HAP-1 (cell line): ENCODE measurements at regions not wholly inside any gene's neighbourhood (a gene's known extent, or its start where the extent isn't known, plus 50 kb on each side); places are given as distances from the start of the nearest gene placed in this dataset.
A peak's percentile ranks its signal among the peaks of the same experiment; 100 is the strongest.
"Not testable (repeated sequence)": the region's sequence is repeated elsewhere in the genome, so short reads cannot be mapped to it uniquely, and the experiment has no call there.

Experiments used
- DNase-seq, 2 experiments: peaks; one replicate each; pipeline ENCODE4 v3.0.0-alpha.2; 2016 to 2020; ENCODE audit warnings: low spot score in 2 of 2
- H3K27me3 ChIP-seq: fragments of 250-450 bp; sonication (Bioruptor Pico); 2 replicates; pipeline ENCODE4 v1.5.1; 2020; ENCODE audit warnings: low read depth, mild to moderate bottlenecking, moderate library complexity
- H3K36me3 ChIP-seq: fragments of 250-450 bp; sonication (Bioruptor Pico); replicated peaks from 2 replicates; pipeline ENCODE4 v1.5.1; 2020; ENCODE audit warnings: mild to moderate bottlenecking
- H3K4me1 ChIP-seq: fragments of 250-450 bp; sonication (Bioruptor Pico); 2 replicates; pipeline ENCODE4 v1.5.1; 2020; ENCODE audit warnings: mild to moderate bottlenecking
- H3K4me3 ChIP-seq: fragments of 250-450 bp; sonication (Bioruptor Pico); 2 replicates; pipeline ENCODE4 v1.5.1; 2020; ENCODE audit warnings: mild to moderate bottlenecking, moderate library complexity
- H3K9me3 ChIP-seq: fragments of 250-450 bp; sonication (Bioruptor Pico); 2 replicates; pipeline ENCODE4 v1.5.1; 2020; ENCODE audit warnings: mild to moderate bottlenecking, moderate library complexity
- in situ Hi-C: fragments of 300-500 bp; cut with MboI; formaldehyde crosslinking; loops from 3 replicates; pipeline ENCODE4 v1.14.3; 2020; ENCODE audit warnings: low sequenced_read_pairs, inconsistent platforms, mixed read lengths

GRCh38 chr15:62344806-62345539 lies 179.9 kb upstream of the C2CD4B start:
- peak; percentile 75 to 80 for DNase-seq
- H3K4me1 ChIP-seq = no peaks in the 10 kb centered on the region
- in situ Hi-C loops = no loop called here
- H3K9me3 ChIP-seq = no peaks in the 10 kb centered on the region
- no peaks in the 10 kb centered on the region for H3K27me3 ChIP-seq
- no peaks in the 10 kb centered on the region for H3K36me3 ChIP-seq
- no peak overlapping the region for H3K4me3 ChIP-seq

GRCh38 chr15:62346168-62346567 lies 181.1 kb upstream of the C2CD4B start:
- Histone ChIP-seq H3K9me3 (no peaks in the 10 kb centered on the region), H3K4me1 (no peaks in the 10 kb centered on the region), H3K4me3 (no peak overlapping the region), H3K27me3 (no peaks in the 10 kb centered on the region), H3K36me3 (no peaks in the 10 kb centered on the region)
- in situ Hi-C loops = no loop called here
- DNase-seq = no peak

- Histone ChIP-seq H3K9me3 (no peaks in the 10 kb centered on the region; the same call in 1 of the 2 replicates), H3K4me3 (no peak overlapping the region), H3K36me3 (no peaks in the 10 kb centered on the region), H3K4me1 (no peaks in the 10 kb centered on the region; the same call in 1 of the 2 replicates), H3K27me3 (peaks cover 4% of the 10 kb centered on the region; the same call in 1 of the 2 replicates)
- in situ Hi-C loops = no loop called here
- no peak for DNase-seq
Observed at GRCh38 chr15:62348118-62348517, 183.0 kb upstream of the C2CD4B start.

- no peaks in the 10 kb centered on the region; the same call in 1 of the 2 replicates for H3K4me1 ChIP-seq
- no peak overlapping the region for H3K4me3 ChIP-seq
- in situ Hi-C loops = no loop called here
- H3K36me3 ChIP-seq = no peaks in the 10 kb centered on the region
- DNase-seq = no peak
- H3K9me3 ChIP-seq = no peaks in the 10 kb centered on the region; the same call in 1 of the 2 replicates
- peaks cover 4% of the 10 kb centered on the region; the same call in 1 of the 2 replicates for H3K27me3 ChIP-seq
Observed at GRCh38 chr15:62348623-62349022, 183.5 kb upstream of the C2CD4B start.

- Histone ChIP-seq H3K27me3 (peaks cover 14% of the 10 kb centered on the region), H3K4me3 (no peak overlapping the region), H3K36me3 (no peaks in the 10 kb centered on the region), H3K9me3 (no peaks in the 10 kb centered on the region; the same call in 1 of the 2 replicates), H3K4me1 (no peaks in the 10 kb centered on the region; the same call in 1 of the 2 replicates)
- DNase-seq = no peak
- in situ Hi-C loops = no loop called here
Observed at GRCh38 chr15:62352817-62353216, 187.7 kb upstream of the C2CD4B start.

GRCh38 chr15:62357431-62357830 lies 192.3 kb upstream of the C2CD4B start:
- Histone ChIP-seq H3K4me1 (no peaks in the 10 kb centered on the region; the same call in 1 of the 2 replicates), H3K27me3 (peaks cover 18% of the 10 kb centered on the region), H3K4me3 (no peak overlapping the region), H3K36me3 (no peaks in the 10 kb centered on the region), H3K9me3 (no peaks in the 10 kb centered on the region; the same call in 1 of the 2 replicates)
- no peak for DNase-seq
- in situ Hi-C loops = no loop called here

- Histone ChIP-seq H3K4me3 (no peak overlapping the region), H3K4me1 (no peaks in the 10 kb centered on the region), H3K27me3 (peaks cover 20% of the 10 kb centered on the region), H3K9me3 (no peaks in the 10 kb centered on the region), H3K36me3 (no peaks in the 10 kb centered on the region)
- DNase-seq = no peak
- in situ Hi-C loops = no loop called here
Observed at GRCh38 chr15:62359416-62359815, 194.3 kb upstream of the C2CD4B start.

- no peaks in the 10 kb centered on the region for H3K4me1 ChIP-seq
- in situ Hi-C loops = no loop called here
- DNase-seq = no peak
- H3K27me3 ChIP-seq = peaks cover 21% of the 10 kb centered on the region
- H3K4me3 ChIP-seq = no peak overlapping the region
- H3K36me3 ChIP-seq = no peaks in the 10 kb centered on the region
- no peaks in the 10 kb centered on the region for H3K9me3 ChIP-seq
Observed at GRCh38 chr15:62360332-62361097, 195.4 kb upstream of the C2CD4B start.

- Histone ChIP-seq H3K4me1 (no peaks in the 10 kb centered on the region), H3K9me3 (no peaks in the 10 kb centered on the region), H3K4me3 (no peak overlapping the region), H3K36me3 (no peaks in the 10 kb centered on the region), H3K27me3 (peaks cover 25% of the 10 kb centered on the region)
- in situ Hi-C loops = no loop called here
- no peak for DNase-seq
Observed at GRCh38 chr15:62362144-62362543, 197.1 kb upstream of the C2CD4B start.

- in situ Hi-C loops = no loop called here
- H3K4me1 ChIP-seq = no peaks in the 10 kb centered on the region
- H3K36me3 ChIP-seq = no peaks in the 10 kb centered on the region
- H3K27me3 ChIP-seq = peaks cover 24% of the 10 kb centered on the region
- no peak overlapping the region for H3K4me3 ChIP-seq
- no peaks in the 10 kb centered on the region for H3K9me3 ChIP-seq
- no peak for DNase-seq
Observed at GRCh38 chr15:62362608-62363007, 197.5 kb upstream of the C2CD4B start.

GRCh38 chr15:62363913-62364312 lies 198.8 kb upstream of the C2CD4B start:
- peak in 1 of 2 experiments; percentile 22 for DNase-seq
- in situ Hi-C loops = no loop called here
- Histone ChIP-seq H3K4me1 (no peaks in the 10 kb centered on the region), H3K36me3 (no peaks in the 10 kb centered on the region), H3K9me3 (no peaks in the 10 kb centered on the region), H3K4me3 (no peak overlapping the region), H3K27me3 (peaks cover 19% of the 10 kb centered on the region)

GRCh38 chr15:62365795-62366442 lies 200.8 kb upstream of the C2CD4B start:
- Histone ChIP-seq H3K4me3 (no peak overlapping the region), H3K36me3 (no peaks in the 10 kb centered on the region), H3K9me3 (no peaks in the 10 kb centered on the region), H3K4me1 (no peaks in the 10 kb centered on the region), H3K27me3 (peaks cover 19% of the 10 kb centered on the region)
- in situ Hi-C loops = no loop called here
- DNase-seq = no peak

- no peaks in the 10 kb centered on the region for H3K4me1 ChIP-seq
- no peaks in the 10 kb centered on the region for H3K36me3 ChIP-seq
- H3K4me3 ChIP-seq = no peak overlapping the region
- no peak for DNase-seq
- in situ Hi-C loops = no loop called here
- H3K27me3 ChIP-seq = peaks cover 11% of the 10 kb centered on the region
- H3K9me3 ChIP-seq = no peaks in the 10 kb centered on the region
Observed at GRCh38 chr15:62369454-62369853, 204.4 kb upstream of the C2CD4B start.

GRCh38 chr15:62371683-62372082 lies 206.6 kb upstream of the C2CD4B start:
- H3K4me1 ChIP-seq, in situ Hi-C loops, H3K4me3 ChIP-seq, H3K9me3 ChIP-seq, H3K27me3 ChIP-seq, H3K36me3 ChIP-seq, DNase-seq: not testable (repeated sequence)
